HG02973 (cell line): ENCODE measurements at regions not wholly inside any gene's neighbourhood (a gene's known extent, or its start where the extent isn't known, plus 50 kb on each side); places are given as distances from the start of the nearest gene placed in this dataset.
"Not testable (repeated sequence)": the region's sequence is repeated elsewhere in the genome, so short reads cannot be mapped to it uniquely, and the experiment has no call there.

Experiments used
- ATAC-seq: cut with Tn5 transposase; IDR thresholded peaks from one replicate; pipeline ENCODE4 v1.9.1; 2021; ENCODE audit warnings: moderate library complexity; ENCODE audit not compliant: unreplicated experiment

DNA sequence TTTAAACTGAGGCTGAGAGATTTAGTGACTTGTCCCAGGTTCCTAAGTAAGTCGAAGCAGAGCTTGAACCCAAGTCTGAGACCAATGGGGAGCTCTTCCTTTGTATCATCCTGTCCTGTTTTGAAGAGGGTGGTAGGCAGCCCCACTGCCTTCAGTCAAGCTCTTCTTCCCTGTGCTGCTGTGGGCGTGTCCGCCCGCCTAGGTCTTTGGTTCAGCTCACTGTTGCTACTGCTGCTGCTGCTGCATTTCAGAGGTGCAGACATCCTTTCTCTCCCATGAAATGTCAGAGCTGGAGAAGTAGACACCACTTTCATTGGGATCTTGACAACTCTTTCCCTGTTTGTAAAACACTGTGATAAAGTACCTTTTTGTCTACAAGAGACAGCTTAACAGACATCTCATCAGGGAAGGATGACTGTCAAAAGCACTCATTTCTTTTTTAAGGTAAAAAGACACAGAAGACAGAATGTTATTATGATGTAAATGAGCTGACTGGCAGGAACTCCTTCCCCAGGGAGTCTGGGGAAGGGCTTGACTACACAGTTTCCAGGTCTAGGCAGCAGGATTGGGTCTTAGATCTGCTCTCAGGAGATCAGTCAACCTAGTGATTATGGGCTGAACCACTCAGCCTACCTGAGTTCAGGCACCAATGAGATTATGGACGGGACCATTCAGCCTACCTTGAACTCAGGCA, 91.7 kb upstream of the TRIB2 start:
- no peak for ATAC-seq

DNA sequence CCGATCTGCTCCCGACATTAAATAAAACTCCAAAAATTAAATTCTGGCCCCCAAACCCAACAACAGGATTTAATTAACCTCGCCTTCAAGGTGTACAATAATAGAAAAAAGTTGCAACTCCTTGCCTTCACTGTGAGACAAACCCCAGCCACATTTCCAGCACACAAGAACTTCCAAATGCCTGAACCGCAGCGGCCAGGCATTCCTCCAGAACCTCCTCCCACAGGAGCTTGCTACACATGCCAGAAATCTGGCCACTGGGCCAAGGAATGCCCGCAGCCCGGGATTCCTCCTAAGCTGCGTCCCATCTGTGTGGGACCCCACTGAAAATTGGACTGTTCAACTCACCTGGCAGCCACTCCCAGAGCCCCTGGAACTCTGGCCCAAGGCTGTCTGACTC, 88.2 kb upstream of the TRIB2 start:
- ATAC-seq, result not testable (repeated sequence)

DNA sequence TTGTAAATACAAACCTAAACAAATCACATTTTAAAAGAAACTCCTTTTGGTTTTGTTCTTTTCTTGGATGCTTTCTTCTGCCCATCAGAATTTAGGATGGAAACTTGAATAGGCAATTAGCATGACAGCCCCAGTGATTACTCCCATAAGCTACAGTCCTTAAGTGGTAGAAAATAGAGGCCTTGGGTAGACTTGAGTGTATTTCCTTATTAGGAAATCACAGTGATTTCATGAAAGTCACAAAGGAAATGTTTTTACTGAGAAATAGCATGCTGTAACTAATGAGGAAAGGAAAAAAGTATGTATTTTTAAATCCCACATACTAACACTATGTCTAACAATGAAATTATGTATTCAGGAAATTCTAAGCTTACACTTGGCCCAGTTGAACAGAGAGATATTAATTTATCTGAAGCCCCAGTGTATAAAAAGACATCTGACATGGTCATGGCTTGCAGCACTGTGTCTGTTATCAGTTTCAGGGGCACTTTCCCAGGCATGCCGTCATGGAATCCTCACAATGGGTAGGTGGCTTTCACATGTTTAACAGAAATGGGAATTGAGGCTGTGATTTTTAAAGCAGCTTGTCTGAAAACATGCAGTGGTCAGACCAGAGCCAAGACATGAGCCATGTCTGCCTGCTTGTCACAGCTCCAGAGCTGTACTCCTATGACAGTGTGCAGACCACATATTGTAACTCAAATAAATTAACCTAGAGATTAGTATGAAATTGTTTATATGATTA, 79.7 kb upstream of the TRIB2 start:
- ATAC-seq, result no peak

DNA sequence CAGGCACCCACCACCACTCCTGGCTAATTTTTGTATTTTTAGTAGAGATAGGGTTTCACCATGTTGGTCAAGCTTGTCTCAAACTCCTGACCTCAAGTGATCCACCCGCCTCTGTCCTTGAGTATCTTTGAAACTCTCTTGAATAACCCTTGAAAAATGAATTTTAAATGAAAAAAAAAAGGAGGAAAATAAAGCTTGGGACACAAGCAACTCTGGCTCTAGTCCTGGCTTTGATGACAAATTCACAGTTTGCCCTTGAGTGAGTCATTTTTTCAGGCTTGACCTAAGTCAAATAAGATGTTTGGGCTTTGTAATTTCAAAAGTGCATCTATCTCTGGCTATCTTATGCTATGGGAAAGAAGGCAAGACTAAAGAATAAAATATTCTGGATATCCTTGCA, 79.0 kb upstream of the TRIB2 start:
- no peak for ATAC-seq

DNA sequence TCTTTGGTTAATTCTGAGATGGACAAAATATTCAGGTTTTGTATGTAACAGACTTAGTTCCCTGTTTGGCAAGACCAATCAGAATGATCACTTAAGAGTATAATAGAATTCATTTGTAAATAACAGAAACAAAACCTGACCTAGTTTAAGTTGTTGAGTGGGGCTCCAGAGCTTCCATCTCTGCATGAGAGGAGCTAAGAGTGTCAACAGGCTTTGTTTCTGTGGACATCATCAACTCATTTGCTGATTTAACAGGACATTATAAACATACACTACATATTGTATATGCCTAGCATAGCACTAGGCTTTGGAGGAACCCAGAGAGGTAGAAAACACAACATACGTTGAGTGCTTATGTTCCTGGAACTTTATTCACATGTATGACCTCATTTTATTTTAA, 75.3 kb upstream of the TRIB2 start:
- no peak for ATAC-seq

DNA sequence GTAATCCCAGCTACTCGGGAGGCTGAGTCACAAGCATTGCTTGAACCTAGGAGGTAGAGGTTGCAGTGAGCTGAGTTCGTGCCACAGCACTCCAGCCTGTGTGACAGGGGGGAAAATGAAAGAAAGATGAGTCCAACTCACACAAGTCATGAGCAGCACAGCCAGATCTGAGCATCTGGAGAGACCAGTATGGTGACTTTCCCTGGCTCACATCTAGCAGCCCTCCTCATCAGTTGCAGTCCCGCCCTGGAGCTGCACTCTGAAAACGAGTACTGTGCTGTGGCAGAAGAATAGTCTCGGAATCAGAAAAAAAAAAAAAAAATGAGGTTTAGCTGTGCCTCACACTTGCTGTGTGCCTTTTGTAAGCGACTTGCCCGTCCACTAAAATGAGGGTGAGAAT, 74.4 kb upstream of the TRIB2 start:
- ATAC-seq, result no peak

DNA sequence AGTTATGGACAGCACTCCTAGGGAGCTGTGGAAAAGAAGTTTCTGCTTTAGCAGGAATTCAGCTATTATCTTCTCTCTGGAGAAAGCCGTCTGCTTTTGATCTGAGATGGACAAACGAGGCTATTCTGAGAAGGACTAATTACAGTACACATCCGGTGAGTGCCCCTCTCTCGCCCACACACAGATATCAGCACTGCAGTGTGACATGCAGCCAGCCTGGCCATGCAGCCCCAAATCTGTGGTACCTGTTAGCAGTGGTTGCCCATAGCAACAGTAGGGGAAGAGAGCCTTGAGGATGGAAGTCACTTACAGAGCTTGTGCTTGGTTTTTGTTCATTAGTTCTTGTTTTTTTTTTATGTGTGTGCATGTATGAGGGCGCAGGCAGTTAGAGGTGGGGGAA, 73.9 kb upstream of the TRIB2 start:
- ATAC-seq, result no peak

DNA sequence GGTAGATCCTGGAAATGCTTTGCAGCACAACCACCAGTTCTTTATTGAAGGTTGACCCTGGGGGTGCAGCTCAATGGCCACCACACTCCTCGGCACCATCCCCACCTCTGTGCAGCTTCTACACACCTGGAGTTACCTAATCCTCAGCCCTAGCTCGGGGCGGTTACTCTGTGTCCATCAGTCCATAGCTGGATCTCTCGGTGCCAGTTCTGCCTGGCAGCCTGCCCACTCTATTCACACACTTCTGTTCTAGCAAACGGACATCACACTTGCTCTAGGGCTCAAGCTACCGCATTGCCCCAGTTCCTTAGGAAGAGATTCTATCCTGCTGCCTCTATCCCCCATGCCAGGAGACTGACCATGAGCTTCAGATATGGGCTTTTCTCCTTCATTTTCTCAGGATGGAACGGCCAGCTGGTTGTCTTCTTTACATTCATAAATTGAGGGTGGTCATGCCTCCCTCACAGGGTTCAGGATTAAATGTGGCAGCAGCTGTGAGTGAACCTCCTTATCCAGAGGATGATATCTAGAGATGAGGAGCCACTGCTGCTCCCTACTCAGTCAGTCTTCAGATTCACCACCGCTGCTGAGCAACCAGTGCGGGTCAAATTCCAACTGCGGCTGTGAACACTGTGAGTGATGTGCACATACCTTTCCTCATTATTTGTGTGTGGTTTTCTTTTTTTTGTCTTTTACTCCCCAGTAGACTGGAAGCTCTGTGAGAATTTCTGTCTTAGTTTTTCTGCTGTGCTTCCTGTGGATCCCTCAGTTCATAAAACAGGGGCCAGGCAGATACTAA, 66.9 kb upstream of the TRIB2 start:
- no peak for ATAC-seq

DNA sequence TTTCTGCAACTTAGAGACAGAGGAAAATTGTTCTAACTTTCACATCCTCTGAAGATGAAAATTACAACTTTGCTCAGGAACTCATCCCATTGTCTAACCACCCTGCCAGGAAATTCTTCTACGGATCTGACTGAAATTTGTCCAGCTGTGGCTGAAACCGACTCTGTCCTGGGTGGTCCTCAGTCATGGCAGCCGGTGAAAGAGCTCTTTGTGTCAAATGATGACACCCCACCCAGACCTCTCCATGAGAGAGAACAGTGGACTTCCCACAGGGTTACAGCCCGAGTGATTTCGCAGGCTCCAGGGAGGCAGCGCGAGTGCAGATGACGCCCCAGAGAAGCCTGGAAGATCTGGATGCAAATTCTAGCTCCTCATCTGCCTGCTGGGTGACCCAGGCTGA, 65.1 kb upstream of the TRIB2 start:
- ATAC-seq, result no peak

DNA sequence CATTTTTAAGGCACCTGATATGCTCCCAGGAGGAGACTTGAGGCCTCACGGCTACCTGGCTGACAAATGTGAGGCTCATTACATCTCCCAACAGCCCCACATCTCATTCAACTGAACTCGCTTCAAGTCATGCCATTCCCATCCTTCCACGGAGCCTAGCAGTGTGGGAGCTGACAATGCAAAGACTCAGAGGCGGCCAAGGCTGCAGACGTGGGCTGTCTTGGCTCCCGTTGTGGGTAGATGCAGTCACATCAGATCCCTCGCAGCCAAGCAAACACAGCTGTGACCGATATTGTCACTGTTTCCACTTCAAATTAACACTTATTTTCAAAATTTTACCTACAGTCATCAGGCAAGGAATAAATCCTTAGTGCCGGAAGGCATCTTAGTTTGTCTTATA, 64.0 kb upstream of the TRIB2 start:
- no peak for ATAC-seq

DNA sequence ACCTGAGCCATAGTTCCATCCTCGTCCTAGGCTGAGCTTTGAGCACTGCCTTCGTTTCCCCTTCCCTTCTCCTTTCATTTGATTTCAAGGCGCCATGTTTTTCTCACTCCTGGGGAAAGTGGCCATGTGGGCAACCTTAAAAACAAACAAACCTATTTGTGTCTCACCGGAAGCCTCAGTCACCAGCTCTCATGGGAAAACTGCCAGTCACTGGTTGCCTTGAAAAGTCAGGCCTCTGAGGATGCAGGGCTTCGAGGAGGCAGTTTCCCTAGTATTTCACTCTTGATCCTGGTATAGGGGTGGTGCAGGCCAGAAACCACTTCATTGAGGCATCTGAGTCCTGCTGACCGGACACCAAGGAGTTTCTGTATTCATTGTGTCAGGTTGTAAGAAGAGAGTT, 59.2 kb upstream of the TRIB2 start:
- ATAC-seq, result no peak

DNA sequence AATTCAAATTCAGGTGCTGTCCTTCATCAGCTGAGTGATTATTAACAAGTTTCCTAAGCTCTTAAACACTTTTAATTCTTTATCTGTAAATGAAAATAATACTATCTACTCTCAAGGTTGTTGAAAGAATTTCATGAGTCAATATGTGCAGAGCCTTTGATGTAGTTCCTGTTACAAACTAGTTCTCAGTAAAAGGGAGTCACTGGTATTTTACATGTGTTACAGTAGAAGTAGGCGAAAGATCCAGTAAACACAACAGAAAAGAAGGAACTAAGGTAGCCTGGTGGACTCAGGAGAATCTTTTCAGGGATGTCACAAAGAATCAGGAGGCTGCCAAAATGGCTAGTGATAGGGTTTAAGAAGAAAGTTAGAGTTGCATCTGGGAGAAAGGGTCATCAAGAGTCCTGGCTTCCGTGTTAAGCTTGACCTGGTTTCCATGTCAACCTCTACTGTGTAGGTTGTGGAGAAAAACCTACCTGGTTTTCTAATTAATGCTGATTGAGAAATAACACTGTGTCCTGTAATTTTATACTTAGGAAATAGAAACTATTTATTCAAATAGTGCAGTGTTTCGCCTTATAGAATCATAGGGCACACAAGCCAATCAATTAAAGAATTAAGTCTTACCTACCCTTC, 58.3 kb upstream of the TRIB2 start:
- no peak for ATAC-seq

DNA sequence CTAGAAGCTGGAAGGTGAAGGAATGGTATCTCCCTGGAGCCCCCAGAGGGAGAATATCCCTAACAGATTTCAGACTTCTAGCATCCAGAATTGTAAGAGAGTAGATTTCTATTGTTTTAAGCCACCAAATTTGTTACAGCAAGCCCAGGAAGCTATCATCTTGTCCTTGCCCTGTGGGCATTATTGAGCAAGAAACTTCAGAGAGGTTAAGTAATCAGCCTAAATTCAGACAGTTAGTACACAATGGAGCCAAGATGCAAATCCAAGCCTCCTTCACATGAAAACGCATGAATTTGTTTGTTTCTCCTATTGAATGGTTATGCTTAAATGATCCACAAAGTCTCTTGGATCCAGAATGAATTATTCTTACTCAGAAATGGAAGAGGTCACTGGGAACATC, 55.2 kb upstream of the TRIB2 start:
- ATAC-seq, result no peak

DNA sequence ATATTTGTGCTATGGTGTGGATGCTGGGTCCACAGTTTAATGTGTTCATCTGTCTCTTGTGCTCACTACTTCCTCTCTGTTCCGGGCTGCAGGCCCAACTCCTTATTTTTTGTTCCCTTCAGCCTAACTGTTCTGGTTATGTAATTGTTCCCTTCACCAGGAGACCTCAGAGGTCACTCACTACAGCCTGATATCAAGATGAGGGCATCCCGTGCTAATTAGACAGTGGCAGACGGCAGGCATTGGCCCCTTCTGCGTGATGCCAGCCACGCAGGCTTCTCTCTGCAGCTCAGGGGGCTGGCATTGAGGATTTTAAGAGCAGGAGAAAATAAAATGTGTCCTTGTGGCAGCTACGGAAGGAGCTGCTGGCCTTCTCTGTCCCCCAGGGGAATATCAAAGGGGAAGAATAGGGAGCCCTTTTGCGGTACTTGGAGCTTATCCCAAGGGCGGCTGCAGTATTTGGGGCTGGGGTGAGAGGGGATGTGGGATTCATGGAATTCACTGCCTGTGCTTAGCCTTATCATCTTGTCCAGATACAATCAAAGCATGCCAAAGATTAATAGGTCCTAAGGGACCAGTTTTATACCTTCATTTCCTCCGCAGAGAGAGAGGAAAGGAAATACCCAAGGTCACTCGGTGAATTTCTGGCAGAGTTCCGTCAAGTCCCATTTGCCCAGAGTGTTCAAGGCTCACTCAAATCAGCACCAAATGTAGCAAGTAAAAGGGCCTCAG, 53.3 kb upstream of the TRIB2 start:
- ATAC-seq, result no peak

DNA sequence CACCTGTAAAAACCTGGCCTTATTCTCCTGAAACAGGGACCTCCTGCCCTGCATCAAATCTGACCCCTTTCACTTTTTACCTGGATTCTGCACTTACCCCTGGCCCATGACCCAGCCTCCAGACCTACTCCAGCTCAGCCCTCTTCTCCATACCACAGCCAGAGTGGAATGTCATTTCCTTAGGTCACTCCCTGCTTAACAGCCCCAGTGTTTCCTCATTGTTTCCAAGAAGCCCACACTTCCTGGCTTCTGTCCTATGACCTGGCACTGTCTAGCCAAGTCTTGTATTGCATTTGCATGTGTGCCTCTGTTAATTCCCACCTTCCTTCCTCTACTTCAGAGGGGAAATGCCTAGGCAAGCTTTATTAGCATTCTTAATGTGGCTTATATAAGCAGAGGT, 51.4 kb upstream of the TRIB2 start:
- ATAC-seq, result no peak

DNA sequence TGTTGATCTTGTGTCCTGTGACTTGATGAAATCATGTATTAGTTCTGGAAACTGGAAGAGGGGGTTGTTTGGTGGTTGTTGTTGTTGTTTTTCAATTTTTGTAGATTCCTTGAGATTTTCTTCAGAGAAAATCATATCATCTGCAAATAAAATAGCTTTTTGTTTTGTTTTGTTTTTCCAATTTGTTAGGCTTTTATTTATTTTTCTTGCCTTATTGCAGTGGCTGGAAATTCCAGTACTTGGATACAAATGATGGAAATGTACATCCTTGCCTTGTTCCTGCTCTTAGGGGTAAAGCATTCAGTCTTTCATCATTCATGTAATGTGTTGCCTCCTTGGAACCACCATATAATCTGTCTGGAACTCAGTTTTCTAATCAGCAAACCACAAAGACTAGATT, 50.3 kb upstream of the TRIB2 start:
- ATAC-seq, result no peak
